ENCODE measurements at regions not wholly inside any gene's neighbourhood (a gene's known extent, or its start where the extent isn't known, plus 50 kb on each side); places are given as distances from the start of the nearest gene placed in this dataset.

- no peaks in the 10 kb centered on the region for H3K36me3 Mint-ChIP-seq (ENCODE audit: low read depth)
- peaks cover 9% of the 10 kb centered on the region for H3K9me3 Mint-ChIP-seq (ENCODE audit: low read depth)
- H3K27me3 Mint-ChIP-seq (ENCODE audit: low read depth): no peaks in the 10 kb centered on the region
- DNase-seq (ENCODE audit: low spot score): no peak
- H3K27ac Mint-ChIP-seq (ENCODE audit: unreplicated experiment): no peak overlapping the region
- no peaks in the 10 kb centered on the region for H3K4me1 Mint-ChIP-seq (ENCODE audit: low read depth)
- H3K4me3 Mint-ChIP-seq (ENCODE audit: unreplicated experiment): no peak overlapping the region
- TF ChIP-seq, protein P1, sequence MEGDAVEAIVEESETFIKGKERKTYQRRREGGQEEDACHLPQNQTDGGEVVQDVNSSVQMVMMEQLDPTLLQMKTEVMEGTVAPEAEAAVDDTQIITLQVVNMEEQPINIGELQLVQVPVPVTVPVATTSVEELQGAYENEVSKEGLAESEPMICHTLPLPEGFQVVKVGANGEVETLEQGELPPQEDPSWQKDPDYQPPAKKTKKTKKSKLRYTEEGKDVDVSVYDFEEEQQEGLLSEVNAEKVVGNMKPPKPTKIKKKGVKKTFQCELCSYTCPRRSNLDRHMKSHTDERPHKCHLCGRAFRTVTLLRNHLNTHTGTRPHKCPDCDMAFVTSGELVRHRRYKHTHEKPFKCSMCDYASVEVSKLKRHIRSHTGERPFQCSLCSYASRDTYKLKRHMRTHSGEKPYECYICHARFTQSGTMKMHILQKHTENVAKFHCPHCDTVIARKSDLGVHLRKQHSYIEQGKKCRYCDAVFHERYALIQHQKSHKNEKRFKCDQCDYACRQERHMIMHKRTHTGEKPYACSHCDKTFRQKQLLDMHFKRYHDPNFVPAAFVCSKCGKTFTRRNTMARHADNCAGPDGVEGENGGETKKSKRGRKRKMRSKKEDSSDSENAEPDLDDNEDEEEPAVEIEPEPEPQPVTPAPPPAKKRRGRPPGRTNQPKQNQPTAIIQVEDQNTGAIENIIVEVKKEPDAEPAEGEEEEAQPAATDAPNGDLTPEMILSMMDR (IDR thresholded peaks at IDR 0.05): no peak
Measured at GRCh38 chr2:33903701-33904100, 304.6 kb upstream of the FAM98A start.

- Mint-ChIP-seq H3K36me3 (ENCODE audit: low read depth) (no peaks in the 10 kb centered on the region), H3K4me1 (ENCODE audit: low read depth) (no peaks in the 10 kb centered on the region), H3K4me3 (ENCODE audit: unreplicated experiment) (no peak overlapping the region), H3K27ac (ENCODE audit: unreplicated experiment) (no peak overlapping the region), H3K9me3 (ENCODE audit: low read depth) (peaks cover 9% of the 10 kb centered on the region), H3K27me3 (ENCODE audit: low read depth) (no peaks in the 10 kb centered on the region)
- no peak for DNase-seq (ENCODE audit: low spot score)
- TF ChIP-seq, protein P1 (IDR thresholded peaks at IDR 0.05): no peak
Measured at GRCh38 chr2:33903215-33903614, 304.1 kb upstream of the FAM98A start.

DNA sequence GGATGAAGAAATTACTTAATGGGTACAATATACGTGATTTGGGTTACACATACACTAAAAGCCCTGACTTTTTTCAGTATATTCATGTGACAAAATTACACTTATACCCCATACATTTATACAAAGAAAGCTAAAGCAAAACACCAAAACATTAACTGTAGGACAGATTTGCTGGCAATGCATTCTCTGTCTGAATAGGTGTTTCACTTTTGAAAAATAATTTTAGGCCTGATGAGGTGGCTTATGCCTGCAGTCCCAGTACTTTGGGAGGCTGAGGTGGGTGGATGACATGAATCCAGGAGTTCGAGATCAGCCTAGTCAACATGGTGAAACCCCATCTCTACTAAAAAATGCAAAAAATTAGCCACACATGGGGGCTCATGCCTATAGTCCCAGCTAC, 301.5 kb upstream of the FAM98A start:
- no peak overlapping the region for H3K4me3 Mint-ChIP-seq (ENCODE audit: unreplicated experiment)
- H3K36me3 Mint-ChIP-seq (ENCODE audit: low read depth): no peaks in the 10 kb centered on the region
- no peak for DNase-seq (ENCODE audit: low spot score)
- H3K27me3 Mint-ChIP-seq (ENCODE audit: low read depth): no peaks in the 10 kb centered on the region
- TF ChIP-seq, protein P1 (IDR thresholded peaks at IDR 0.05): no peak
- no peak overlapping the region for H3K27ac Mint-ChIP-seq (ENCODE audit: unreplicated experiment)
- H3K4me1 Mint-ChIP-seq (ENCODE audit: low read depth): no peaks in the 10 kb centered on the region
- peaks cover 14% of the 10 kb centered on the region for H3K9me3 Mint-ChIP-seq (ENCODE audit: low read depth)

DNA sequence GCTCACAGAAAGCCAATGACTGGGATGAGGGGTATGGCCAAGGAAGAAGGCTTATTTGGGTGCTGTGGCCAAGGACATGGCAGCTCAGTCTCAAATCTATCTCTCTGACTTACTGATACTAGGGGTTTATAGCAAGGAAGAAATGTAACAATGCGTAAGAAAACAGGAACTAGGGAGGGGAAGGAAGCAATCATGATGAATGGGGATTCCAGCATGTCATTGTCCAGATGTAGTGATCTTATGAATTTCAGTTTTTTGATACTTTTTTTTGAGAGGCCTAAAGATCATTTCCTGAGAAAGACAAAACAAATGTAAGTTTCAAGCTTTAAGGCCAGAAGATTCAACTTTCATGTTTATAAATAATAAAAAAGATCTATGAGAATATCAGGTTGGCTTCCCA, 298.6 kb upstream of the FAM98A start:
- H3K4me3 Mint-ChIP-seq (ENCODE audit: unreplicated experiment): no peak overlapping the region
- H3K36me3 Mint-ChIP-seq (ENCODE audit: low read depth): no peaks in the 10 kb centered on the region
- H3K4me1 Mint-ChIP-seq (ENCODE audit: low read depth): no peaks in the 10 kb centered on the region
- DNase-seq (ENCODE audit: low spot score): no peak
- no peaks in the 10 kb centered on the region for H3K27me3 Mint-ChIP-seq (ENCODE audit: low read depth)
- no peak overlapping the region for H3K27ac Mint-ChIP-seq (ENCODE audit: unreplicated experiment)
- TF ChIP-seq, protein P1 (IDR thresholded peaks at IDR 0.05): no peak
- H3K9me3 Mint-ChIP-seq (ENCODE audit: low read depth): peaks cover 12% of the 10 kb centered on the region

GRCh38 chr2:33893824-33894223, 294.7 kb upstream of the FAM98A start:
- DNase-seq (ENCODE audit: low spot score): no peak
- H3K27ac Mint-ChIP-seq (ENCODE audit: unreplicated experiment): no peak overlapping the region
- TF ChIP-seq, protein P1 (IDR thresholded peaks at IDR 0.05): no peak
- H3K27me3 Mint-ChIP-seq (ENCODE audit: low read depth): no peaks in the 10 kb centered on the region
- H3K4me3 Mint-ChIP-seq (ENCODE audit: unreplicated experiment): no peak overlapping the region
- no peaks in the 10 kb centered on the region for H3K36me3 Mint-ChIP-seq (ENCODE audit: low read depth)
- H3K9me3 Mint-ChIP-seq (ENCODE audit: low read depth): peaks cover 10% of the 10 kb centered on the region
- no peaks in the 10 kb centered on the region for H3K4me1 Mint-ChIP-seq (ENCODE audit: low read depth)
